MCF 10A (cell line): ENCODE measurements at regions not wholly inside any gene's neighbourhood (a gene's known extent, or its start where the extent isn't known, plus 50 kb on each side); places are given as distances from the start of the nearest gene placed in this dataset.

Source experiments
- BruUV-seq: library from RNA; stranded (reverse); fragments of 400-500 nt; replicated peaks from 2 replicates; lab custom pipeline; 2021; lab: Mats Ljungman, UMichigan
- CTCF ChIA-PET: fragments of 300-600 bp; sonication (Branson Sonifier 250); formaldehyde crosslinking; extraction: SDS; loops from one replicate; lab custom pipeline; 2021; ENCODE audit warnings: antibody characterized with exemption, inconsistent platforms; lab: Yijun Ruan, JAX
- POLR2A ChIA-PET: fragments of 300-600, 350-650 bp; sonication (Branson Sonifier 250); formaldehyde crosslinking; extraction: SDS; loops from one replicate; lab custom pipeline; 2020; ENCODE audit warnings: antibody characterized with exemption, inconsistent platforms; lab: Yijun Ruan, JAX
- DNase-seq: peaks from one replicate; pipeline ENCODE4 v3.0.0-alpha.2; 2018; ENCODE audit not compliant: unreplicated experiment
- H3K27ac Mint-ChIP-seq: one replicate; pipeline ENCODE4 v1.8.0; 2022; ENCODE audit warnings: mild to moderate bottlenecking, low read depth, mixed read lengths; ENCODE audit not compliant: unreplicated experiment
- H3K27me3 Mint-ChIP-seq: one replicate; pipeline ENCODE4 v1.8.0; 2022; ENCODE audit warnings: mixed read lengths; ENCODE audit not compliant: insufficient read depth, unreplicated experiment
- H3K36me3 Mint-ChIP-seq: one replicate; pipeline ENCODE4 v1.8.0; 2022; ENCODE audit warnings: mild to moderate bottlenecking, moderate library complexity, mixed read lengths; ENCODE audit not compliant: insufficient read depth, unreplicated experiment
- H3K4me1 Mint-ChIP-seq: one replicate; pipeline ENCODE4 v1.8.0; 2022; ENCODE audit warnings: mixed read lengths; ENCODE audit not compliant: insufficient read depth, unreplicated experiment
- H3K4me3 Mint-ChIP-seq: one replicate; pipeline ENCODE4 v1.8.0; 2022; ENCODE audit warnings: mild to moderate bottlenecking, moderate library complexity, mixed read lengths; ENCODE audit not compliant: unreplicated experiment
- H3K9me3 Mint-ChIP-seq: one replicate; pipeline ENCODE4 v1.8.0; 2022; ENCODE audit warnings: mixed read lengths; ENCODE audit not compliant: unreplicated experiment
- intact Hi-C: fragments of 100-400 bp; cut with micrococcal nuclease; formaldehyde crosslinking; loops from 2 replicates; pipeline ENCODE4 v1.14.1; 2022
- TF ChIP-seq, protein P1 (sequence below): fragments of 200-600 bp; IDR thresholded peaks from one replicate; pipeline ENCODE4 v1.8.0; 2022; ENCODE audit warnings: antibody characterized with exemption, mild to moderate bottlenecking; ENCODE audit not compliant: unreplicated experiment

DNA sequence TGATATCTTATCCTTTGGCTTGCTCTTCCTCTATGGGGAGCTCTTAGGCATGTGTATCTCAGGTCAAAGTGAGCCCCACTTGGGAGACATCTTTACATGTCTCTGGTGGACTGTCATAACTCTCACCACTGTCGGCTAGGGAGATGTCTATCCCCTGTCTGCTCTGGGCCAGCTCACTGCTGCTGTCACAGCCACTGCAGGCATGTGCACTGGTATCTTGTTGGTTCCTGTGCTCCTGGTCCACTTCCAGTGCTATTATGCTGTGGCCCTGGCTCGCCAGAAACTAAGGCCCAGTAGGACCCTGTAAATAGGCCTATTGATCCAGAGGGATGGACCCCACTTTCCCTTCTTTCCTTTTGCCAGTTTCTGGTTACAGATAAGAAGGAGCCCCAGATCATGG lies 56.6 kb upstream of the LAS1L start:
- CTCF ChIA-PET: interaction anchor here (0.6 to 1.0 kb wide), 2 partner anchors 113 to 346 kb away, joined by 3 to 7 read pairs; no protein-coding TSS in a partner anchor
- no peak overlapping the region for H3K27ac Mint-ChIP-seq
- TF ChIP-seq, protein P1, sequence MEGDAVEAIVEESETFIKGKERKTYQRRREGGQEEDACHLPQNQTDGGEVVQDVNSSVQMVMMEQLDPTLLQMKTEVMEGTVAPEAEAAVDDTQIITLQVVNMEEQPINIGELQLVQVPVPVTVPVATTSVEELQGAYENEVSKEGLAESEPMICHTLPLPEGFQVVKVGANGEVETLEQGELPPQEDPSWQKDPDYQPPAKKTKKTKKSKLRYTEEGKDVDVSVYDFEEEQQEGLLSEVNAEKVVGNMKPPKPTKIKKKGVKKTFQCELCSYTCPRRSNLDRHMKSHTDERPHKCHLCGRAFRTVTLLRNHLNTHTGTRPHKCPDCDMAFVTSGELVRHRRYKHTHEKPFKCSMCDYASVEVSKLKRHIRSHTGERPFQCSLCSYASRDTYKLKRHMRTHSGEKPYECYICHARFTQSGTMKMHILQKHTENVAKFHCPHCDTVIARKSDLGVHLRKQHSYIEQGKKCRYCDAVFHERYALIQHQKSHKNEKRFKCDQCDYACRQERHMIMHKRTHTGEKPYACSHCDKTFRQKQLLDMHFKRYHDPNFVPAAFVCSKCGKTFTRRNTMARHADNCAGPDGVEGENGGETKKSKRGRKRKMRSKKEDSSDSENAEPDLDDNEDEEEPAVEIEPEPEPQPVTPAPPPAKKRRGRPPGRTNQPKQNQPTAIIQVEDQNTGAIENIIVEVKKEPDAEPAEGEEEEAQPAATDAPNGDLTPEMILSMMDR: no peak
- POLR2A ChIA-PET: no interaction called here
- H3K36me3 Mint-ChIP-seq: no peaks in the 10 kb centered on the region
- intact Hi-C loops: no loop called here
- H3K4me3 Mint-ChIP-seq: no peak overlapping the region
- H3K9me3 Mint-ChIP-seq: no peaks in the 10 kb centered on the region
- DNase-seq: no peak
- no peaks in the 10 kb centered on the region for H3K27me3 Mint-ChIP-seq
- BruUV-seq: no TSS peak
- H3K4me1 Mint-ChIP-seq: peaks cover 16% of the 10 kb centered on the region

DNA sequence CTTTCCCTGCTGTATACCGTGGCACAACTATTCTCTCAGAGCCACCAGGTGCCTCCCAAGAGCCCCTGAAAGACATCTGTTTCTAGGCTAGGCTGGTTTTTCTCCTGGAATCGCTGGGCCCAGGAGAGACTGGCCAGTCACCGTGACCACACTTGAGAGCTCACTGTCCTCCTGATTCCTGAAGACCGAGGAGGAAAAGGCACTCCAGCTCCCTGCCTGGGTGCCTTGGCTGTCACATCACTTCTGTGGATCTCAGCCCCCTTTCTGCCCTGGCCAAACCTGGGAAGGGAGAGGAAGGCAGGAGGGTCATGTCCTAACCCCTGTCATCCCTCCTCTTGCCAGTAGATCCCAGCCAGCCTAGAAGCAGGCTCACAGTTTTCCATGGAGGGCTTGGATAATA lies 54.7 kb upstream of the LAS1L start:
- ChIA-PET POLR2A (no interaction called here), CTCF (interaction anchor here (0.6 to 0.7 kb wide), 2 partner anchors 109 to 114 kb away, joined by 3 read pairs; no protein-coding TSS in a partner anchor)
- BruUV-seq: no TSS peak
- no peaks in the 10 kb centered on the region for H3K9me3 Mint-ChIP-seq
- H3K4me1 Mint-ChIP-seq: peaks cover 9% of the 10 kb centered on the region
- H3K36me3 Mint-ChIP-seq: no peaks in the 10 kb centered on the region
- DNase-seq: no peak
- TF ChIP-seq, protein P1: no peak
- intact Hi-C loops: no loop called here
- no peak overlapping the region for H3K27ac Mint-ChIP-seq
- H3K4me3 Mint-ChIP-seq: no peak overlapping the region
- no peaks in the 10 kb centered on the region for H3K27me3 Mint-ChIP-seq

- intact Hi-C loops: no loop called here
- H3K36me3 Mint-ChIP-seq: no peaks in the 10 kb centered on the region
- peak overlapping the region; percentile 60 for H3K27ac Mint-ChIP-seq
- BruUV-seq: no TSS peak
- no peaks in the 10 kb centered on the region for H3K9me3 Mint-ChIP-seq
- peak overlapping the region; percentile 52 for H3K4me3 Mint-ChIP-seq
- H3K4me1 Mint-ChIP-seq: peaks cover 9% of the 10 kb centered on the region
- ChIA-PET POLR2A (interaction anchor here (0.6 kb wide), 1 partner anchor 227 kb away, joined by 3 read pairs; no protein-coding TSS in a partner anchor), CTCF (interaction anchor here (0.6 to 1.1 kb wide), 2 partner anchors 58 to 116 kb away, joined by 3 to 4 read pairs; no protein-coding TSS in a partner anchor)
- DNase-seq: no peak
- TF ChIP-seq, protein P1: no peak
- no peaks in the 10 kb centered on the region for H3K27me3 Mint-ChIP-seq
Observed at GRCh38 chrX:65588795-65589194, 54.2 kb upstream of the LAS1L start.

GRCh38 chrX:65587616-65588526 lies 53.3 kb upstream of the LAS1L start:
- TF ChIP-seq, protein P1: no peak
- Mint-ChIP-seq H3K9me3 (no peaks in the 10 kb centered on the region), H3K36me3 (no peaks in the 10 kb centered on the region), H3K4me1 (peaks cover 9% of the 10 kb centered on the region), H3K27me3 (no peaks in the 10 kb centered on the region), H3K27ac (peak overlapping the region; percentile 60), H3K4me3 (peak overlapping the region; percentile 52)
- DNase-seq: peak; percentile 86
- POLR2A ChIA-PET: interaction anchor here (0.6 kb wide), 2 partner anchors 127 to 228 kb away, joined by 3 to 4 read pairs; no protein-coding TSS in a partner anchor
- intact Hi-C loops: no loop called here
- CTCF ChIA-PET: interaction anchor here (0.6 to 1.4 kb wide), 4 partner anchors 8 to 117 kb away, joined by 3 to 4 read pairs (median 3); no protein-coding TSS in a partner anchor
- no TSS peak for BruUV-seq
